EH (cell line): ENCODE measurements at regions not wholly inside any gene's neighbourhood (a gene's known extent, or its start where the extent isn't known, plus 50 kb on each side); places are given as distances from the start of the nearest gene placed in this dataset.

Source experiments
- DNase-seq: peaks from one replicate; pipeline ENCODE4 v3.0.0-alpha.2; 2015; ENCODE audit warnings: low read depth

DNA sequence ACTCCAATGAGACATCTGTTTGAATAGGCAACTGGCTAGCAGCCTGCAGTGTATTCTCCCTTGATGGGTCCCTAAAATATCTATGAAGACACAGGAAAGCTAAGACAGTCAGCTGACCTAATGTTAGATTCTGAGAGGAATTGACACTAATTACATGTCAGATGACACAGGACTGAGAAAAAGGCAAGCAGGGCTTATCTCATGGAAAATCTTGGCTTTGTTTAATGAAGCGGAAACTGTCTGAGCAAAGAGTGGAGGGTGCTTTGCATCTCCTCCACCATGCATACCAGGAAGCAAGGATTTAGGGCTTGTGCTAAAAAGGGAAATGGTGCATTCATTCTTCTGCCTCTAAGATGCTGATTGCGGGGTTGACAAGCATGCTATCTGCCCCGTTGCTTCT, 135.5 kb upstream of the GLI3 start:
- DNase-seq: peak; percentile 37

DNA sequence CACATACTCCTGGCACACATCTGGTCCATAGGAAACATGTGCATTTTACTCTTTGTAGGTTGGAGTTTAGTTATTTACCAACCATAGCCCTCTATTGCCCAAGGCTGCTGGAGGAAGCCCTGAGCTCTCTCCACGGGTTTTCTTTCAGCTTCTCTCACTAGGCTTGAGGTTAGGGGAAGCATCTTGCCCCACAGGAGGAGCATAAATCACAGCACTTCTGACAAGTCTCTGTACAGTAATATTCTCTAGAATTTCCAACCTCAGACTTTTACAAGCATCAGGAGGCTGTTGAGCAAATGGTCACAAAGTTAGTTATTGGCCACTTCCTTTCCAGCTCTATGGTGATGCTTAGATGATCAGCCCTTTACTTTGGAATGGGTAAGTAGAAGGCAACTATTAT, 122.9 kb upstream of the GLI3 start:
- peak; percentile 75 for DNase-seq

DNA sequence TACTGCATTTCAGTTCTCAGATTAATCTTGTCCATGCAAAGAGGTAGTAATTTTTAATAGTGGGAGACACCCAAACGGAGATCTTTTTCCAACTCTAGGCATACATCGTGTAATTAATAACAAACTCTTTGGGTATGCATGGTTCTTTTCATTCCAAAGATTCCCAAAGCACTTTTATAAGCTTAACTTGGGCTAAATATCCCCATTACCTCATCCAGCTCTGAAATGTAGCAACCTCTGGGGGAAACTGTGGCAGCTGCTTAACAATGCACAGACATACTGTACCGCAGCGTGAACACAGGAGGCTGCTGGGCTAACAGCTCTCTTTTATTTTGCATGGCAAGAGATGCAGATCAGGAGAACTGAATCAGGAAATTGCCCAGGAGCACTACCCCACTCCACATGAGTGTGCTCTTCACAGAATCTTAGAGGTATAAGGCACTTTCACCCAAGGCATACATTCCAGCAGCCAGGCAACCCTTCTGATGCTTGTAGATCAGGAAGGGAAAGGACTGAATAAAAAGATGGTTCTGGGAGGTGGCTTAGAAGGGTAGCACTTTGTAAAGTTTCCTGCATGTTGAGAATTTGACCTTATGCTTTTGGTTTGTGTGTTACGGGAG, 114.4 kb upstream of the GLI3 start:
- DNase-seq: peak; percentile 88

DNA sequence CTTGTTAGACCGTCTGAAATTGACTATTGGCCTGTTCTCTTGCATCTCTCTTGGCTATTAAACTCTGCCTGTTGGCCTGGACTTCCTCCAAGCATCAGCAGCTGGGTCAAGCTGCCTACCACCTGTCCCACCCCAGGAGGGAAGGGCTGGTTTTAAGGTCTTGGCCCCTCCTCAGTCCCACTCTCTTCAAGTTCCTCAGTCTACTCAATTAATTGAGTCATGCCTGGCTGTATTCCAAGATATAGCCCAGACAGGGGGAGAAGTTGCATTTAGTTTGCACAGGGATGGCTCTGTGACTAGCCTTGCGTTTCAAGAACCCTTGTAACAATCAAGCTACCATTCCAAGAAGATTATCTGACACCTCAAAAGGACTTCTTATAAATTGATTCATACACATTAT, 113.8 kb upstream of the GLI3 start:
- peak; percentile 82 for DNase-seq

DNA sequence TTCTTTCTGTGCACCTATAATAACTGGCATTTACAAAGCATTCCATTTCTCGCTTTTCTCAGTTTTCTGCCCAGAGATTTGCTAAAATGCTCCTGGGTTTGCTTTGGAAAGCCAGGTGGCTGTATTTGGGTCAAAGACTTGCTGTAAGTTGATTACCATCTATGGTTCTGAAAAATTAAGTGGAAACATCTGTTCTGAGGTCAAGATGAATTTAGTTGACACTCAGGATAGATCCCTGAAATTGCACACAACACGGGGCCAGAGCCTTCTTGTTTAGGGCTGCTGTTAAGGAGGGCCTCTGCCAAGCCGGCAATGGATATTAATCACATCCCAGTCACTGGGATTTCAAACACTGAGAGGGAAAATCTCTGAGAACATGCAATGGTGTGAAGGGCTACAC, 111.6 kb upstream of the GLI3 start:
- DNase-seq: peak; percentile 15

DNA sequence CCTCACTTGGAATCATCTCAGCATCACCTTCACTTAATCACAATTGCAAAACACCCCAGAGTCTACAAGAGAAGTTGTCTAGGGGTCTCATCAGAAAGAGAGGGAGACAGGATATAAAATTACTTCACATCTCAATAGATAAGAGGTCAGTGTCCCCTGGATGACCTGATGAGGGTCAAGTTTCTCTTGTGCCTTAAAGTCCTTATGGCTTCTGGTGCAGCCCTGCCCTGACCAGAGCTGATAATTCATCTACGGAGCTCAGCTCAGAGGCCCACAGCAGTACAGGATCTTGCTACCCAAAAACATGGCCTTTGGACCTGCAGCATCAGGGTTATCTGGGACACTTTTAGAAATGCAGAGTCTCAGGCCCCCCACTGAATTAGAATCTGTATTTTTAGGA, 111.1 kb upstream of the GLI3 start:
- no peak for DNase-seq

DNA sequence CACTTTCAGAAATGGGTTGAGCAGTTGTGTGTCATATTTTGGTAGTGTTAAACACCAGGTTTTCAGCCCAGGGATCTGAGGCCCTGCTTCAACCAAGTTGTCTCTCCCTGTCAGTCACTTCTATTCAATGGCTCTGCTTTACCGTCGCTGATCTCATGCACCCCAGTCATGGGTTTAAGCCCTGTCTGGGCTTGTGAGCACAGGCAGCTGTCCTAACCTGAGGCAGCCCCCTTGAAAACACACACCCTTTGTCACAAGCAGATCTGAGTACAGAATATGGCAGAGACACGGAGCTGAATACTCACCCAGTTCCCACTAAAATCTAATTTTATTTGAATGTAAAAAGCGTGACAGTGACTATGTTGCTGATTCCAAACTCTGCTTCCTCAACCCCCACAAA, 110.6 kb upstream of the GLI3 start:
- DNase-seq: no peak

DNA sequence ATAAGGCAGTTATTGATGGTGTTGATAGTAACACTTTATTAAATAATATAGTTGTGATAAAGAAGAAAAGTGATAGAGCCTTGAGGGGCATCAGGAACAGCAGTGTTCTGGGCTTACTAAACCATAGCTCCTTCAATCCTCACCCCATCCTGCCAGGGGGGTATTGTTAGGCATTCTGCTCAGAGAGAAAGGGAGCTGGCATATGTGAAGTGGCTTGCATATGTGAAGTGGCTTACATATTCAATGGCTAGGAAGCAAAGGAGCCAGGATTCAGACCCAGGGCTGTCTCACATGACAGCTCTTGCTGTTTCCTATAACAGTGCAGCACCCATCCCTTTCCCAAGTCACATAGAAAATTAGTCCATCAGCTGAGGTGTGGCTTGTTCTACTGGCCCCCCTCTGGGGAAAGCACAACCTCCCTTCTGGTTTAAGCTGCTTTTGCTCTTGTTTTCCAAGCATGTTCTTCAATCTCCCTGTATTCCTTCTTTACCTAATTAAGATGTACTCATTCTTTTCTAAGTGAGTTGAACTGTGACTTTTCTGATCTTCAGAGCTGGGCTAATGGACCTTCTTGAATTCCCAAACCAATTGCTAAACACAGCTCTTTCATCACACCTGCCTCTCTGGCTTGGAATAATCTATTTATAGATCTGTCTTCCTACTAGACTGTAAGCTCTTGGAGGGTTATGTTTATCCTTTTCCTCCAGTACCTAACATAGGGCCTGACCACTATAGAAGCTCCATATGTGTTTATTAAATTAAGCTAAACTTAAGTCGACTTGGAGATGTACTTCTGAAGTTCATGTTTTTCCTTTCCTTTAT, 108.7 kb upstream of the GLI3 start:
- DNase-seq: no peak

DNA sequence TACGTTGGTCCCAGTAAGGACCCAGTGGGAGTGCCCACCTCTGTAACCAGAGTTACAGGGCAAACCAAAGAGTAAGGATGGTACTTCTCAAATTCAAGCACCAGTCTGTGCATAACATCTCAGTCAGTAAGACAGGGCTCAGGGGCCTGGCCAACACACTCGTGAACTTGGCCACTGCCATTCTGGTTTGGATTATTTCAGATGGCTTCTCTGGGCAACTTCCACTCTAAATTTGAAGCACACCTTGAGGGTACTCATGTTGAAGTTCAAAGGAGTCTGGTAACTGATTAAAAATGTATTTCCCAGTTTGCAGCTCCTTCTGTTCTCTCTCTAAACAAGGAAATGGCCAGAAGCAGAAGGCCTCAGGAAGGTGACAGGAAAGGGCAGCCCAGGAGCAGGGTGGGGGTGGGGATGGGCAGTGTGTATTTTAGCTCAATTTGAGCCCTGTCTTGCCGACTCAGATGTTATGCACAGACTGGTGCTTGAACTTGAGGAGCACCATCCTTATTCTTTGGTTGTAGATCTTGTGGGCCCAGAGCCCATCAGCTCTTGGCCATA, 107.3 kb upstream of the GLI3 start:
- no peak for DNase-seq

DNA sequence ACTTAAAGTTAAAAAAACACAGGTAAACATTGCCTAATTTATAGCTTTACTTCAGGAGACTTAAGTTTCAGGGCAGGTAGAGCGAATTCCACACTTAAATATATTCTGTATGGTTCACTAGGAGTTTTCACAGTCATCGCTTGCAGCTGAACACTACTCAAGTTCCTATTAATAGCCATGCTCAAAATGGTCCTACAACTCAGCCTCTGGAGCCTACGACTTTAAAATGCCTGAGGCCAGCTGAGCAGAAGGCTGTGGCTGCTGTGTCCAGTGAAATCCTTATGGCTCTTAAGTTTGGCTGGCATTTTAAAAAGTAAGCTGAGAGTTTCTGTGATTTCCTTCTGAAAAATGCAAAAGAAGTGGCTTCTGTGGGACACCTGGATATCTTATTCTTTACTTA, 105.4 kb upstream of the GLI3 start:
- peak; percentile 61 for DNase-seq

DNA sequence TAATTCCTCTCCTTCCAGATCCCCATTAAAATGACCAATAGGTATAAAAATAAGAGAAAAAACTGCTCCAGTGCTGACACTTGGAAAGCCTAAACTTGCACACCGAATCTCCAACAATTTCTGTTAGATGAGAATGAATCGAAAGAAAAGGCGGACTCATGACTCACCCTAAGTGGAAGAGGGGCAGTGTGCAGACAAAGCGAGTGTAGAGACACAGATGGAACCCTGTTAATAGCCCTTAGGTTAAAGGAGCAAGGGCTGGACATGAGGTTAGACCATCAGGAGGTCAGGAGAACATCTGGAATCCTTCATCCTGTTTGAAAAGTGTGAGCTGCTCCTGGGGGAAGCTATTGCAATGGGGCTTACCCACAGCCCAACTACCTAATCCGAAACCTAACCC, 103.4 kb upstream of the GLI3 start:
- DNase-seq: no peak

DNA sequence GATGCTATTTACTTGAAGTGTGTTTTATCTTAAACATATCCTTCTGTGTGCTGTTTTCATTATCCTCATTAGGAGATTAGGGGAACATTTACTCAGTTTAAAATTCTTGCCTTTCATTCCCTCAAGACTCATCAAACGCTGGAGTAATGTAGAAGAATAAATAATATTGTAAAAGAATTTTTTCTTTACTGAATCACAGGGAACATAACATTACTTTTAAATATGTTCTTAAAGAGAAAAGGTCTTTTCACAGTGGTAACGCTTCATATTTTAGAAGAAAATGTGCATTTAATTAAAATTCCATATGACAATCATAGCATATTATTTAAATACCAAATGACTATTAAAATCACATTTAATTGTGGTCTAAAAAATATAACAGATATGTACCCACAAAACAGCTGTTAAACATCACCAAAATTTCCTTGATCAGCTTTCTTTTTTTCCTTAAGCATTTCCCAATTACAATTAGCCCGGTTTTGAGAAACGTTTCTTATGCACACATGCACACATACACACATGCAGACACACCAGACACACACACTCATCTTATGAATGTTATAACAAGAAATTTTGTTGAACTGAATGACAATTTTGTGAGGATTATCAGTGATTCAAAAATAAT, 102.0 kb upstream of the GLI3 start:
- DNase-seq: no peak

DNA sequence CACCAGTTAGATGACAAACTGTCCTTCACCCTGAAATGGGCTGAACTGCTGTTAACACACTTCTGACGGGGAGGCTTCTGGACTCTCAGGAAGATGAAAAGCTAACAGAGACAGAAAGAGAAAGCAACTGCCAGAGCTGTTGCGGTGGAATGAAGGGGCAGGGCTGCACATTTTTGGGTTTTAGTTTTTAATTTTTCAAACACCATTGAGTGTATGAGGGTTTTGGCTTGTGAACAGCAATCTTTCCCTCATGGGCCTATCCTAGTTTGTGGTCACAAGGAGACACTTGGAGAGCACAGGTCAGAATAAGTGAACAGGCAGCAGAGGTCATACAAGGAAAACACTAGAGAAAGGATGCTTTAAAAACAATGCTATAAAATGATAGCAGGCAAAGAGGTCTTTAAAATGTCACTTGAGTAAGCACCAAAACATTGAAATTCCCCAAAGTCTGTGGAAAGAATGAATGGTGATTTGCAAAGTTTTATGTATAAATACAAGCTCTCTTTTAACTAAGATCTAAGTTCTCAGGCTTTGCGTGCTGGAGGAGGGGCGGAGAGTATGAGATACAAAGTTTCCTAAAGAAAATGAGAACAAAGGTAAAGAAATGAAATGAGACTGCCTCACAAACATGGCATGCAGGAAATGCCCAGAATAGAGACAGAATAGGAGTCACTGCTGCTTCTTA, 101.4 kb upstream of the GLI3 start:
- DNase-seq: peak; percentile 99

DNA sequence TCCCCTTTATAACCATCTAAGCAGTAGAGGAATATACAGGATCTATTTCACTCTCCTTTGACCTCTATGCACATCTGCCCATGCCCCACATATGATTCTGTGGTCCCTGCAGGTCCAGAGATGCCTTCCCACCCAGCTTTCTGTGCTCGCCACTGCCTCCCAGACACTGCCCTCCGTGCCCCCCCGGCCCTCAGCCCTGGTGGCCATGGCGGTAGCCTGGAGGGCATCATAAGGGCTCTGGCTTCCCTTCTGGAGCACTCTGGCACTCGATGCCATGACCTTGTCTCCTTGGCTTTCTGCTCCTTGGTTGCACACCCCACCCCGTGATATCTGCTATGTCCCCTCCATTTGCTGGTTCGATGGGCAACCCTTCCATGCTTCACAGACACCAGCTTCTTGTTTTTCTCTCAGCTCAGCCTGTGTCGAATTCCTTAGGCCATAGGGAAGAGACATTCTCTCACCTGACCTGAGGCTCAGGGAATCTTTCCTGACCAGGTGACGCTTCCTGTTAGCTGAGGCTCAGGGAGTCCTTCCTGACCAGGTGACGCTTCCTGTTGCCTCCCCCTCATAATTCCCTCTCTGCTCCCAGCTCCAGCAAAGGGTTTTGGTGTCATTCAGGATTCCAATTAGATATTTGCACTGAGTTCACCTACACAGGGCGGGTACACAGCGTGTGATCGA, 100.4 kb upstream of the GLI3 start:
- DNase-seq: no peak

DNA sequence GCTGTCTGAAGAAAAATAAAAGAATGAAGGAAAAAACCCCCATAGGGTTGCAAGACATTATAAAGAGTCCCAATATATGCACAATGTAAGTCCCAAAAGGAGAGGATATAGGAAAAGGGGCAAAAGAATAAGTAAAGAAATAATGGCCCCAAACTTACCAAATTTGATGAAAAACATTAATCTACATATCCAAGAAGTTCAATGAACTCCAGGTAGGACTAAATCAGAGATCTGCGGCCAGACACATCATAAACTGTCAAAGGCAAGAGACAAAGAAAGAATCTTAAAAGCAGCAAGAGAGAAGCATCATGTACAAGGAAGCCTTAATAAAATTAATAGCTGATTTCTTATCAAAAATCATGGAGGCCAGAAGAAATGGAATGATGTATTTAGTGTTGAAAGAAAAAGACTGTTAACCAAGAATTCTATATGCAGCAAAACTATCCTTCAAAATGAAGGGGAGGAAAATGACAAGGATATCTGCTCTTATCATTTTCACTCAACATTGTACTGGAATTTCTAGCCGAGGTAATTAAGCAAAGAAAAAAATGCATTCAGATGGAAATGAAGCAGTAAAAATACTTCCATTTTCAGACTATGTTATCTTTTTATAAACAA, 95.7 kb upstream of the GLI3 start:
- no peak for DNase-seq

DNA sequence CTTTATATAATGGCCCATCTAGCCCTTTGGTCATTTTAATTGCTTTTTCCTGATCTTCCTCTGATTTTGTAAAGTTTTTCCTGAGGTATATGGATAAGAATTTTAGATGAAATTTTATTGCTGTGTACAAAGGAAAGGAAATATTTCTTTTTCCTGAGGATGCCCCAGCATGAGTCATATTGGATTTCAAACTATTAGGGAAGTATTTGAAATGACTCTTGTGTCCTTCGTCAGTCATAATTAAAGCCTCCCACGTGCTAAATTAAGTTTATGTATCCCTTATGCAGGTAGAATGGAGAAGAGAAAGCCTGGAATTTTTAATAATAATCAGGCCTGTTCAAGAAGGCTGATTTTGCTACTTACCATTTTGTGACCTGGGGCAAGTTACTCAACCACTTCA, 82.6 kb upstream of the GLI3 start:
- DNase-seq: peak; percentile 27

DNA sequence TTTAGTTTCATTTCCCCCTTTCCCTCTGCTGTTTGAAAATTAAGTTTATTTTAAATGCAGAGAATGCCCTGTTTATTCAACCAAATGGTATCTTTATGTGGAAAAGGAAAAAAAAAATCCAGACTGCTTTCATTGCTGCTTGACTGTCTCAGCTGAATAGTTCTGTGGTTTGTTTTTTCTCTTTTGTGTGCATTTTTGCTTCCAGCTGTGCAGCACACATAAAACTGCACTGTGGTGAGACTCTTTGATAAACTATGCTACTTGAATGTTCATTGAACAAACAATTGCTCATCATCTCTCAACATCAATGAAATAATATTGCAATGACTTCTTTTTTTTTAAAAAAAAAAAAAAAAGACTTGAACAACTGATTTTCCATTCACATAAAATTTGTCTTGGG, 78.6 kb upstream of the GLI3 start:
- DNase-seq: peak; percentile 71

DNA sequence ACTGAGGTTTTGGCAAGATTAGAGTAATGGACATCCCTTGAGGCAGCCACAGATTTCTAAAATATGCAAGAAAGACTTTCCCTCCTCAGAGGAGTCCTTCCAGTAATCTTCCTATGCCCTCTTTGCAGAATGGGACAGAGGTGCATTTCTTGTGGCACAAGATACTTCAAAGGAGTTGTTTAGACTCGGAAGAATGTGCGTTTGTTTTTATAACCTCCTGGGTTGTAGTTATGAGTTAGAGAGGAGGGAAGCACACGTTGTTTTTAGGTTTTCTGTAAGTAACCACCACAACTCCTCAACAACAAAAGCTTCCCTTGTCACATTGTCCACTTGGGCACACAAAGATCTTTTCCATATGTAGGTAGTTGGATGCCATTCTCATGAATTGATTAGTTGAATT, 78.1 kb upstream of the GLI3 start:
- peak; percentile 20 for DNase-seq

DNA sequence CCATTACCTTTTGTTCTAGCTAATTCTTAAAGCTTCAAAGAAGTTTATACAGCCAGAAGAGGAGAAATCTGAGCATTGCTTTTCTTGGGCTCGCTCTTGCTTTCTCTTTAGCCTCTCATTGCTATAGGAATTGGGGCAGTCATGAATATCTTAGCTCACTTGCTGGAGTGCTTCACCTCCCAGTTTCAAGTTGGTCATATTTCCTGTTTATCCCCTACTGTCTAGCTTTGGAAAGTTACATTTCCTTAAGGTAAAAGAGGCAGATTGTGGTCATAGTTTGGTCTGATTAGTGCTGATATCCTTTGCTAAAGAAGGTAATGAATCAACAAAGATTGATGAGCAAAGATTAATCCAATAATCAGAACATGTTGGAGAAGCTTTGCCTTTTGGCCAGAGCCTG, 77.7 kb upstream of the GLI3 start:
- peak; percentile 6 for DNase-seq

DNA sequence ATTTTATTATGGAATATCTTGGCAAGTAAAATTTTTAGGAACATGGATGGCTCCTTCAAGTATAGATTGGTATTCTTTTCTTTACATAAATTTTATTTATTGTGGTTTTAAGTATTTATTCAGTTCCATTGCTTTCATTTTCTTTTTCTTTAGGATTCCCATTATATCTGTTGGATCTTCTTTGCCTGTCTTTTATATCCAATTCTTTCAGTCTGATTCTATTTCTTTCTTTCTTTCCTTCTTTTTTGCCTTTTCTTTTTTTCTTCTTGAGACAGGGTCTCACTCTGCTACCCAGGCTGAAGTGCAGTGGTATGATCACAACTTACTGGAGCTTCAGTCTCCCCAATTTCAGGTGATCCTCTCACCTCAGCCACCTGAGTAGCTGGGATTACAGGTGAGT, 74.2 kb upstream of the GLI3 start:
- no peak for DNase-seq

DNA sequence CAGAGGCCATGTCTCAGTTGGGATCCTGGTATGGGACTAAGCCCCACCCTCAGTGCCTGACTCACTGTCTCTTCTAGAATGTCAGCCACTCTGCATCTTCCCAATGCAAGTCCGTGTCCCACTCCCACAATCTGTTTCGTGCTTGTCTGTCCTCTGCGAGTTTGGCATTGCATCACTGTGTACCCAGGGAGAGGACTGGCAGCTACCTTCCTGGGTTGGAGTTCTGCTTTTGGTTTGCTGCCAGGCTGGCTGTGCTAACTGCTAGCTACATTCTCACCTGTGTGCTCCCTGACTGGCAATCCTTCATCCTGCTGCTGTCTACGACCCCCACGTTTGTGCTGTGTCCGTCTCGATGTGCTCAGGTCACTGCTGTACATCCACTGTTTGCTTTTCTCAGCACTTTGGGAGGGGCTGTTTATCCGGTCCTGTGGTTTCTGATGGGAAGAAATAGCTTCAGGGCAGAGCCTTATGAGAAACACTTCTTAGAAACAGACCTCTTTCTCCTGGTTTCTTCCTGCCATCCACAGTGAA, 56.0 kb upstream of the GLI3 start:
- DNase-seq: no peak
